ENCODE measurements at regions not wholly inside any gene's neighbourhood (a gene's known extent, or its start where the extent isn't known, plus 50 kb on each side); places are given as distances from the start of the nearest gene placed in this dataset.
"Not testable (repeated sequence)": the region's sequence is repeated elsewhere in the genome, so short reads cannot be mapped to it uniquely, and the experiment has no call there.

- DNase-seq (ENCODE audit: low read depth in 2 of 2, low spot score in 1 of 2): no peak
Observed at GRCh38 chr10:83492004-83492403, 647.3 kb upstream of the GHITM start.

GRCh38 chr10:83512681-83513080 is 626.6 kb upstream of the GHITM start:
- DNase-seq (ENCODE audit: low read depth in 2 of 2, low spot score in 1 of 2): no peak

DNA sequence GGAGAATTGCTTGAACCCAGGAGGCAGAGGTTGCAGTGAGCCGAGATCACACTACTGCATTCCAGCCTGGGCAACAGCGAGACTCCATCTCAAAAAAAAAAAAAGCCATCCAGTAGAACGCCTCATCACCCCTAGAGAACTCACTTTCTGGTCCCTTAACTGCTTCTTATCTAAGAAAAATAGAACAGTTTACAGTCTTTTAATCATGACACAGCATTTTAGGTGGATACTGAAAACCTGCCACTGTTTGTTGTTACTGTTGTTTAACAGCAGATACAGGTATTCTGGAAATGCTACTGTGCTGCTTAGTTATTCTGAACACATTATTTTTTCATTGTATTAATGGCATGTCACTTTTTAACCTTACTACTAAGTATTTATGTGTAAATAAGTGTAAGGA is 624.3 kb upstream of the GHITM start:
- DNase-seq (ENCODE audit: low read depth in 2 of 2, low spot score in 1 of 2): no peak

- DNase-seq (ENCODE audit: low read depth in 2 of 2, low spot score in 1 of 2): no peak
Observed at GRCh38 chr10:83516788-83517187, 622.5 kb upstream of the GHITM start.

DNA sequence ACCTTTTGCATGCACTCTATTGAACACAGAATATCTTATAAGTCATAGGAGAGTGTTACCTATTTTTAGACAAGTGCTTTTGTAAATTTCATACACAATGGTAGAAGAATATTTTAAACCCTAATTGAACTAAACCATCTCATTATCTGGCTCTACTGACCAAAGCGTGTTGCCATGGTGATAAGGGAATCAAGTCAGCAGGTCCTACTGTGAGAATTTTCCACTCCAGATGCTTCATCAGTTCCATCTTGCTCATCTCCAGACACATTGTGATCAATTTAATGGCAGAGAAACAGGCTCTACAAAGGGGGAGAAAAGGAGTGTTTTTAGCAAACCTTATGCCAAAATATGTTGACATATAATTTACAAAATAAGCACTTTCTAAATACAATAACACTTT is 621.9 kb upstream of the GHITM start:
- DNase-seq (ENCODE audit: low read depth in 2 of 2, low spot score in 1 of 2): no peak

DNA sequence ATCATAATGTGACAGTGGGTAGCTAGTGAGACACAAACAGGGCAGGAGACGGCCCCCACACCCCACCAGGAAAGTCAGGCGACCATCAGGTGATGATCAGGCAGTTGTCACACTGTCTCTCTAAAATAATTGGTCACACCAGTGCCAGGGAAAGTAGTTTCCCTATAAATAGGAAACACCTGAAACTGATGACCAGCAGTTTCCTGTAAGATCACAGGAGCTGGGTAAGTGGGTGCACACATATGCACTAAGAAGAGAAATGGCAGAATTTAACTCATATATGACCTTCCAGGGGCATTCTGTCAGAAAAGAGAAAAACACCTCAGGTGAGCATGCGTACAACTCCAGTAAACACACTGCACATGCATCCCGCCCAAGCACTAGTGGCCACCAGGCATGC is 620.5 kb upstream of the GHITM start:
- DNase-seq (ENCODE audit: low read depth in 2 of 2, low spot score in 1 of 2): no peak

GRCh38 chr10:83520386-83520785 is 618.9 kb upstream of the GHITM start:
- not testable (repeated sequence) for DNase-seq (ENCODE audit: low read depth in 2 of 2, low spot score in 1 of 2)

- no peak for DNase-seq (ENCODE audit: low read depth in 2 of 2, low spot score in 1 of 2)
Observed at GRCh38 chr10:83522456-83522855, 616.9 kb upstream of the GHITM start.

DNA sequence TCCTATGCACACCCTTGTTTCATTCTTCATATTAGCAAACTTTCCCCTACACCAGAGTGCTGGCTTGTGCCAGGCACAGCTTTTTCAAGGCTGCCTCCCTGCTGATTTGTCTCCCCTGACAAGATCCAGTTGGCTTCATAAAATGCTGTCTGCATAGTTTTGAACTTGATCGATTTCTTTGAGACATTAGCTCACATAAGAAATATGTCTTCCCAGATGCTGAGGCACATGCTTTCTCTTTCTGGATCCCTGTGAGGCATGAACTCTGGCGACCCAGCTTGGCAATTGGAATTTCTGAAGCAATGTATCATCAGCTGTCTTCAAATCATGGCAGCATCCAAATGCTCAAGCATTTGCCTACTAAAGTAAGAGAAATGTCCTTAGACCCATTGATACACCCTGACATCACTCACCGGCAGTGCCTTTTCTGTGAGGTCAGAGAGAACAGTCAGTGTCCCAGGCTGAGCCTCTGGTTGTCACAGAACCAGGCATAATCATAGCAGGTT is 616.4 kb upstream of the GHITM start:
- no peak for DNase-seq (ENCODE audit: low read depth in 2 of 2, low spot score in 1 of 2)

- DNase-seq (ENCODE audit: low read depth in 2 of 2, low spot score in 1 of 2): no peak
Observed at GRCh38 chr10:83527934-83528333, 611.4 kb upstream of the GHITM start.

DNA sequence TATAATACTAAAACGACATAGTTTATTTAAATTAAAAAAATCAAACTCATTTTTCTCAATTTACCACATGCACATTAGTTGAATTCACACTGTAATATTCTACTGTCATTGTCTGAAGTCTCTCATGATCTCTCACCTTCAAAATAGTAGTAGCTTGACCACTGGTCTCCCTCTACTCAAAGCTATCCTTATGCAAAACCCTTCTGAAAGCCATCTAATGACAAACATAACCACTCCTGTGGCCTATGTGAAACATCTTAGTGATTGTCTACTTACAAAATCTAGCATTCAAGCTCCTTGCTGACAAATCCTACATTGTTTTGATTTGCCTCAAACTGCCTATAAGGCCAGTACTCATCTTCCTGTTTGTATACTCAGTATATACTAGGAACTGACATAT is 606.0 kb upstream of the GHITM start:
- no peak for DNase-seq (ENCODE audit: low read depth in 2 of 2, low spot score in 1 of 2)

GRCh38 chr10:83536426-83536825 is 602.9 kb upstream of the GHITM start:
- no peak for DNase-seq (ENCODE audit: low read depth in 2 of 2, low spot score in 1 of 2)

DNA sequence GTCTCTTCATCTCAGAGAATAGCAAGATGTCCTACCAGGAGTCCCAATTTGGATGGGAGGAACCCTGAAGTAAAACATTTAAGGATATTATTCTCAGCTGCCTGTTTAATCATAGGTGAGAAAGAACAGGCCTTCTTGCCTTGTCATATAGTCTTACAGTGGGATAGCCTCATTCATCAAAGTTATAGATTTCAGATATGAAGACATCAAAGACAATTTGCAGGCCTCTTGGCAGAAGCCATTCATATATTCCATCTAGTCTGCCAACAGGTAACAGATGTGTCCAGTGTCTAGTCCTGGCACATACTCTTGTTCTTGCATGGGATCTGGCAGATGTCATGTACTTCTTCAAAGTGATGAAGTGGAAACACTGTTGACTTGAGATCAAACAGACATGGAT is 601.3 kb upstream of the GHITM start:
- DNase-seq (ENCODE audit: low read depth in 2 of 2, low spot score in 1 of 2): no peak

DNA sequence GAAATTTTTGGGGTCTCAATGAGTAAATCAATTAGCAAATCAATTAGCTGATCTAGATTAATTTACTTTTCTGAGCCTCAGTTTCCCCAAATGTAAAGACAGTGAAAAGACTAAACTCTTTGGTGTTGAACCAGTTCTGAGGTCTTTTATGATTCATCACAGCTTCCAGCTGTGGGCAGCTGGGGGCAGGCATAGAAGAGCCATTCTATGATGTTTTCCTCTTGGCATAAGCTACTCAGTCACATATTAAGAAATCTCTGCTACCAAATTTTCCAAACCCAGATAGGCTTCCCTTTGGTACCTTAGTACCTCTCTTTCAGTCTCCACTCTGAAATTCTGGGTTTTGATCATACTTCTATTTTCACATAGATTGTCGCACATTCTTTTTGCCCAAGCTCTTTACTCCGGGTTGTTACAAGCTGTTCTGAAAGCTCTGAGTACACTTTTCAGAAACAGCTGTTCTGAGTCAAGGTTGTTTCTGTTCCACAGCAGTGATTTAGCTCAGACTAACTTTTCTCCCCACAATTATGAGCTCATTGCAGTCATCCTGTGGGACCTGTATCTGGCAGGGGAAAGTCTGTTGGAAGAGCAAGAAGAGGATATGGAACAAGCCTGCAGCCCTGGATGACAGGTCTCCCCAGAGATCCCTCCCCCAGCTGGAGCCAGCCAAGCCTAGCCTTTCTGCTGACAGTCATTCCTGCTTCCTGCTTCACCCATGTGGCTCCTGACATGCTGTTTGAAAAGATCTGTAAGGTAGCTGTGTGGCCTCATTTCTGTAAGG is 599.6 kb upstream of the GHITM start:
- DNase-seq (ENCODE audit: low read depth in 2 of 2, low spot score in 1 of 2): no peak

DNA sequence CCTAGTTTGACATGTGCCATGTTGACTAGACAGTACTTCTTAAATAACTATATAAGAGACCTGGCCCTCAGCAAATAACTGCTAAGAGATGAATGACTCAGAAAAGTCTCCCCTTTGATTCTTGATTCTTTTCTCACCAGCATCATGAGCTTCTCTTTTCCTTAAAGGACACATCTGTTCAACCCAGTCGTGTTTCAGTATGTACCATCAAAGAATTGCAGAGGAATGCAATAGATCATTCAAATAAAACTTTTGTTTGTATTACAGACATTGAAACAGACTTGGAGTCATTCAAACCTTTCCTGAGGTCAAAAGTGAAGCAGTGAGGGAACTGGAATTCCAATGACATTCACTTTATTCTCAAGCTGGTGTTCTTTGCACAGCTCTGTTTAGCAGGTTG is 598.3 kb upstream of the GHITM start:
- no peak for DNase-seq (ENCODE audit: low read depth in 2 of 2, low spot score in 1 of 2)

- DNase-seq (ENCODE audit: low read depth in 2 of 2, low spot score in 1 of 2): no peak
Observed at GRCh38 chr10:83542774-83543411, 596.4 kb upstream of the GHITM start.

DNA sequence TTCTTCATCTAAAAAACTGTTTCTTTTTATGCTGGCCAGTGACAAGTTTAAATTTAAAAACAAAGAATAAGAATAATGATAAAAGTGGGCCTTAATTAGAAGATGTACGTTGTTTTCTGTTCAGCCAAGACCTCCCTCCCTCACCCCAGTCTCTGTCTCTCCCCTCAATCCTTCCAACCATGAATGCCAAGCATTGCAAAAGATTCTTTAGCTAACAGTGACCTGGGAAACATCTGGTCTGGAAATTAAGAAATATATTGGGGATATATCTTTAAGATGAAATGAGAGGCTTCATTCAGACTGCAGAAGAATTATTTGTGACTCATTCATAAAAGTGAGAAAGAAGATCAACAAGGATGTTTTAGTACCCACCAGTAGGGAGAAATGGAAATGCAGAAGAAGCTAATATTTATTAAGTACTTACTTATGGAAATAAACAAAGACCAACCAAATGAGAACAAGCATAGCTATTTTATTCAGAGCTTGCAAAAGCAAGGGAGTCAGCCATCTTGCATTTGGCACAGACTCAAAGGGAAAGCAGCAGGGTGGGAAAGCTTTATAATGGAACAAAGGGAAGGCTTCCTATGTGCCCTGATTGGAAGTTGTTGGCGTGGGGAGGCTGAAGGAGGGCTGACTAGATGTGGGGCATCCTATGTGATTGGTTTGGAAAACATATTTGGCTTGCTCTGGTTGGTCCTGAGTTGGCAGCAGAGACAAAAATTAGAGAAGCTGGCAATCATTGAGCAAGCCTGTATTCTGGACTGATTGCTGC is 595.4 kb upstream of the GHITM start:
- DNase-seq (ENCODE audit: low read depth in 2 of 2, low spot score in 1 of 2): no peak

DNA sequence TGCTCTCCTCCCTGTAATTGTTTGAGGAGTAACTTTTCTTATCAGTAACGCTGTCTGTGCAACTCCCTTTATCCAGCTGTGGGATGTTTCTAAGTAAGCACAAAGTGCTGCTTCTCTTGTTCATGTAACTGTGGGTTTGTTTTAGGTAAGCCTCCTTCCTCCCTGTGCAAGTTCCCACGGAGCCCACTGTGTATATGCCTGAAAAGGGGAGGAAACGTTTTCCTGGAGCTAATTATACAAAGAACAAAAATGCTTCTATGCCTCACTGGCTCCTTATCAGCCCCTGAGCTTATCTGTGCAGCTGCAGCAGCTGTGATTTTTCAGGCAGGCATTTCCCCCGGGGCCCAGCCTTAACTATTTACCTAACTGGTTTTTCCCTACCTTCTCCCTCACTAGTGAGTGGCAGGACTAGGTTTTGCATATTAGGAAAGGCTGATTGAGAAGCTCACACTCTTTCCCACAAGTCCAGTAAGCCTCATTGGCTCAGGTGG is 593.4 kb upstream of the GHITM start:
- no peak for DNase-seq (ENCODE audit: low read depth in 2 of 2, low spot score in 1 of 2)

DNA sequence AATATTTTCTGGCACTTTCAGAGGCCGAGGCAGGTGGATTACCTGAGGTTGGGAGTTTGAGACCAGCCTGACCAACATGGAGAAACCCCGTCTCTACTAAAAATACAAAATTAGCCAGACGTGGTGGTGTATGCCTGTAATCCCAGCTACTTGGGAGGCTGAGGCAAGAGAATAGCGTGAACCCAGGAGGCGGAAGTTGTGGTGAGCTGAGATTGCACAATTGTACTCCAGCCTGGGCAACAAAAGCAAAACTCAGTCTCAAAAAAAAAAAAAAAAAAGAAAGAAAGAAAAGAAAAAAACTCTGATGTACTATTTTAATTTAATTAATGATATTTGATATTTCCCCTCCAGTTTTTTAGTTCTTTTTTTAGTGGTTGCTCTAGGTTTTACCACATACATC is 588.1 kb upstream of the GHITM start:
- not testable (repeated sequence) for DNase-seq (ENCODE audit: low read depth in 2 of 2, low spot score in 1 of 2)

DNA sequence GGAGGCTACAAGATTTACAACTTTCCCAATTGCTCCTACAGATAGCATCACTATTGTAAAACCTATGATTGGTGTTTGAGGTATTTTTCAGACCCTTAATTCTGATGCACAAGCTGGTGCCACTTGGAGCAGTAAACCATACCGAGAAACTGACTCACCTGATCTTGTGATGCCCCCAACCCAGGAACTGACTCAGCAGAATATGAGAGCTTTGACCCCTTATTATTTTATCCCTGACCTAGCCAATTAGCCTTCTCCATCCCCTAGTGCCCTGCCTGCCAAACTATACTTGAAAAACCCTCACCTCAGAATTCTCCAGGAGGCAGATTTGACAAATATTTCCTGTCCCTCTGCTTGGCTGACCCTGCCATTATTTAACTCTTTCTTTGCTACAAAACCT is 585.9 kb upstream of the GHITM start:
- DNase-seq (ENCODE audit: low read depth in 2 of 2, low spot score in 1 of 2): no peak

GRCh38 chr10:83555264-83555663 is 584.0 kb upstream of the GHITM start:
- no peak for DNase-seq (ENCODE audit: low read depth in 2 of 2, low spot score in 1 of 2)

GRCh38 chr10:83562381-83562780 is 576.9 kb upstream of the GHITM start:
- no peak for DNase-seq (ENCODE audit: low read depth in 2 of 2, low spot score in 1 of 2)
